Hepatocyte (in vitro differentiated cells): ENCODE measurements at regions not wholly inside any gene's neighbourhood (a gene's known extent, or its start where the extent isn't known, plus 50 kb on each side); places are given as distances from the start of the nearest gene placed in this dataset.

ENCODE experiments used
- CTCF ChIP-seq: fragments of 200-600 bp; sonication (generic); IDR thresholded peaks from 2 replicates; pipeline ENCODE4 v1.5.1; 2016; ENCODE audit warnings: antibody characterized with exemption, mild to moderate bottlenecking; ENCODE audit not compliant: poor library complexity
- EZH2 ChIP-seq: fragments of 200-600 bp; sonication (generic); IDR thresholded peaks from 2 replicates; pipeline ENCODE4 v1.6.1; 2016; ENCODE audit warnings: antibody characterized with exemption, mild to moderate bottlenecking, borderline replicate concordance
- EZH2phosphoT487 ChIP-seq: fragments of 200-600 bp; sonication (generic); IDR thresholded peaks from one replicate; pipeline ENCODE4 v1.6.1; 2018; ENCODE audit warnings: antibody characterized with exemption, mild to moderate bottlenecking, low read depth, moderate library complexity; ENCODE audit not compliant: unreplicated experiment, severe bottlenecking

GRCh38 chrY:12552471-12553283 is 148.4 kb upstream of the USP9Y start:
- TF ChIP-seq CTCF: no peak
- no peak for TF ChIP-seq EZH2phosphoT487
- TF ChIP-seq EZH2: no peak
